Pancreas (tissue), 10 donors: ENCODE measurements at regions not wholly inside any gene's neighbourhood (a gene's known extent, or its start where the extent isn't known, plus 50 kb on each side); places are given as distances from the start of the nearest gene placed in this dataset.

Source experiments
- ATAC-seq, 4 donors: fragments of 200-7000 bp; cut with Tn5 transposase; one replicate each; pipeline versions ENCODE4 v1.8.0 to v1.9.1; 2020; ENCODE audit warnings: mild to moderate bottlenecking in 4 of 4, moderate library complexity in 4 of 4
- DNase-seq, 6 donors: peaks; one replicate each; pipeline ENCODE4 v3.0.0-alpha.2; 2020
- FAIRE-seq: peaks from 2 replicates; lab custom pipeline; 2012; peaks lifted over from hg19 to GRCh38; lab: Jason Lieb, UNC
- H3K27ac ChIP-seq, 4 donors: fragments of 200-600 bp; sonication (generic); 1 replicate in 3 of 4; 2 replicates in 1 of 4; pipeline versions ENCODE4 v1.5.0 to v1.8.0; 2020
- H3K27me3 ChIP-seq, 4 donors: fragments of 200-600 bp; one replicate each; pipeline ENCODE4 v1.8.0; 2021
- H3K36me3 ChIP-seq, 3 donors: fragments of 200-600 bp; sonication (generic) in 1 of 3; one replicate each; pipeline versions ENCODE4 v1.5.0 to v1.8.0; 2020 to 2021
- H3K4me1 ChIP-seq, 3 donors: fragments of 200-600 bp; one replicate each; pipeline ENCODE4 v1.8.0; 2021
- H3K4me3 ChIP-seq, 4 donors: fragments of 200-600 bp; sonication (generic) in 2 of 4; one replicate each; pipeline versions ENCODE4 v1.5.0 to v1.8.0; 2020 to 2021
- H3K9me3 ChIP-seq, 4 donors: fragments of 200-600 bp; one replicate each; pipeline ENCODE4 v1.8.0; 2021
- WGBS, 2 donors: extraction: QIAGEN DNeasy Blood & Tissue Kit; methylation state at CpG; one replicate each; pipeline ENCODE4 v1.1.7; 2013; 5-methylcytosine and 5-hydroxymethylcytosine counted together
- intact Hi-C, 3 donors: fragments of 100-400 bp; cut with DNase I; formaldehyde crosslinking; loops; one replicate each; pipeline versions ENCODE4 v1.11.1 to v1.14.2; 2022
- TF ChIP-seq, protein P1 (sequence below), 4 donors: fragments of 200-600 bp; sonication (generic) in 3 of 4; IDR thresholded peaks; one replicate each; pipeline versions ENCODE4 v1.5.0 to v1.8.0; 2021; ENCODE audit warnings: antibody characterized with exemption in 4 of 4
- donor health status: healthy with polysubstance abuse.
- donor health status: DM: no; HTN: no; CAD: no; lungs with moderate emphysema.
- donor health status: DM: no; HTN: no; CAD: no.
- donor health status: control.
- donor health status: control.
- donor health status: Bipolar disorder and iron deficiency.
- donor health status: DM: yes; HTN: yes; CAD: no.
- donor health status: DM: no; HTN: no; CAD: no.
- donor health status: DM: no; HTN: no; CAD: no.
- donor health status: DM: yes; HTN: yes; CAD: no.

DNA sequence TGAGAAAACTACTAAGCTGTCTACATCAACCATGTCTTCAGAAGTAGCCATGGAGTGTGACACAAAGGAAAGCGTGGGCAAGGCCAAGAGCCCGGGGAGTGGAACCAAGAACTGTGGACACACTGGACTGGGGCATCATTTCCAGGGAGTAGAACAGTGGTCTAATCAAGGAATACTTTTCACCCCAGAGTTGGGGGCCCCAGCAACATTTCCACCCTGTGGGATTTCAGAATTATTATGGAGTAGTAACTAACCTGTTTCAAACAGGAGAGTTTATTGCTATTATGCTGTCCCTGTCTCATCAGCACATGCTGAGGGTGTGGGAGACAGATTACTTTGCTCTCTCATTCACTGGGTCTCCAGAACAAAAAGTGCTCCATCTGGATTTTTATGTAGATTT lies 58.0 kb upstream of the FSTL4 start:
- no peak for ATAC-seq
- no peak for DNase-seq

GRCh38 chr5:133669472-133669871 lies 57.1 kb upstream of the FSTL4 start:
- Histone ChIP-seq H3K4me3 (no peak overlapping the region), H3K27me3 (no peaks in the 10 kb centered on the region), H3K36me3 (no peaks in the 10 kb centered on the region), H3K9me3 (no peaks in the 10 kb centered on the region), H3K27ac (no peak overlapping the region), H3K4me1 (no peaks in the 10 kb centered on the region)
- 75 to 82% methylated on average over 6 of the region's 6 CpGs for WGBS, 2 donors
- ATAC-seq (no peak), DNase-seq (no peak), FAIRE-seq (no peak)
- TF ChIP-seq, protein P1, sequence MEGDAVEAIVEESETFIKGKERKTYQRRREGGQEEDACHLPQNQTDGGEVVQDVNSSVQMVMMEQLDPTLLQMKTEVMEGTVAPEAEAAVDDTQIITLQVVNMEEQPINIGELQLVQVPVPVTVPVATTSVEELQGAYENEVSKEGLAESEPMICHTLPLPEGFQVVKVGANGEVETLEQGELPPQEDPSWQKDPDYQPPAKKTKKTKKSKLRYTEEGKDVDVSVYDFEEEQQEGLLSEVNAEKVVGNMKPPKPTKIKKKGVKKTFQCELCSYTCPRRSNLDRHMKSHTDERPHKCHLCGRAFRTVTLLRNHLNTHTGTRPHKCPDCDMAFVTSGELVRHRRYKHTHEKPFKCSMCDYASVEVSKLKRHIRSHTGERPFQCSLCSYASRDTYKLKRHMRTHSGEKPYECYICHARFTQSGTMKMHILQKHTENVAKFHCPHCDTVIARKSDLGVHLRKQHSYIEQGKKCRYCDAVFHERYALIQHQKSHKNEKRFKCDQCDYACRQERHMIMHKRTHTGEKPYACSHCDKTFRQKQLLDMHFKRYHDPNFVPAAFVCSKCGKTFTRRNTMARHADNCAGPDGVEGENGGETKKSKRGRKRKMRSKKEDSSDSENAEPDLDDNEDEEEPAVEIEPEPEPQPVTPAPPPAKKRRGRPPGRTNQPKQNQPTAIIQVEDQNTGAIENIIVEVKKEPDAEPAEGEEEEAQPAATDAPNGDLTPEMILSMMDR (IDR thresholded peaks at IDR 0.05): no peak
- intact Hi-C loops: no loop called here

More for the DNA sequence above, 58.0 kb upstream of the FSTL4 start:
- no peaks in the 10 kb centered on the region for H3K9me3 ChIP-seq
- TF ChIP-seq, protein P1 (IDR thresholded peaks at IDR 0.05): no peak
- intact Hi-C loops: no loop called here
- 48 to 88% methylated on average over 2 of the region's 2 CpGs for WGBS, 2 donors
- H3K27ac ChIP-seq: no peak overlapping the region
- H3K4me3 ChIP-seq: no peak overlapping the region
- no peaks in the 10 kb centered on the region for H3K4me1 ChIP-seq
- H3K36me3 ChIP-seq: no peaks in the 10 kb centered on the region
- FAIRE-seq: no peak
- H3K27me3 ChIP-seq: no peaks in the 10 kb centered on the region

- Histone ChIP-seq H3K4me3 (no peak overlapping the region), H3K27me3 (no peaks in the 10 kb centered on the region), H3K36me3 (no peaks in the 10 kb centered on the region), H3K9me3 (no peaks in the 10 kb centered on the region), H3K4me1 (no peaks in the 10 kb centered on the region), H3K27ac (no peak overlapping the region)
- FAIRE-seq: no peak
- ATAC-seq: no peak
- intact Hi-C loops: no loop called here
- TF ChIP-seq, protein P1 (IDR thresholded peaks at IDR 0.05): no peak
- no peak for DNase-seq
- WGBS, 2 donors: 74 to 79% methylated on average over 5 of the region's 5 CpGs
These were observed 56.1 kb upstream of the FSTL4 start for GRCh38 chr5:133668458-133668857.

- FAIRE-seq (no peak), ATAC-seq (no peak), DNase-seq (no peak)
- TF ChIP-seq, protein P1 (IDR thresholded peaks at IDR 0.05): no peak
- no peaks in the 10 kb centered on the region for H3K4me1 ChIP-seq
- no peak overlapping the region for H3K4me3 ChIP-seq
- no peaks in the 10 kb centered on the region for H3K27me3 ChIP-seq
- 17 to 27% methylated on average over 1 of the region's 1 CpG for WGBS, 2 donors
- intact Hi-C loops: no loop called here
- no peak overlapping the region for H3K27ac ChIP-seq
- no peaks in the 10 kb centered on the region for H3K9me3 ChIP-seq
- H3K36me3 ChIP-seq: no peaks in the 10 kb centered on the region
These were observed 54.9 kb upstream of the FSTL4 start for GRCh38 chr5:133667217-133667616.

DNA sequence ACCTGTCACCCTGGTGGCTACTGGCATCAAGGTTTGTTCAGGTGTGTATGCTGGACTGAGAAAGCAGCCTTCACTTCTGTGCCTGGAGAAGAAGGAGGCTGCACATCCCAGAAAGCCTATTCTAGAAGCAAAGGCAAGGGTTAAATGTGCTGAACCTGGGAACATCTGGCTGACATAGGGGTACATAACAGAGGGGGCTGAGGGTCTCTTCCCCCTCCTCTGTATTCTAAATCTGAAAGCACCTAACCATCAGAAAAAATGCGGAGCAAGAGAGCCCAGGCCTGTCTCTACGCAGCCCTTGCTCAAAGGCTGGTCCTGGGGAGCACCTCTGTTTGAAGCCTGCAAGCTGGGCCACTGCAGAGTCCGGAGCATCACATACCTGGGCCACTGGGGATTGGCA lies 53.2 kb upstream of the FSTL4 start:
- no peaks in the 10 kb centered on the region for H3K9me3 ChIP-seq
- ATAC-seq (no peak), FAIRE-seq (no peak), DNase-seq (no peak)
- no peaks in the 10 kb centered on the region for H3K36me3 ChIP-seq
- WGBS, 2 donors: 76 to 79% methylated on average over 3 of the region's 3 CpGs
- H3K4me3 ChIP-seq: no peak overlapping the region
- no peak overlapping the region for H3K27ac ChIP-seq
- H3K27me3 ChIP-seq: no peaks in the 10 kb centered on the region
- intact Hi-C loops: no loop called here
- no peaks in the 10 kb centered on the region for H3K4me1 ChIP-seq
- TF ChIP-seq, protein P1 (IDR thresholded peaks at IDR 0.05): no peak
